Thymus (tissue), 11 donors: ENCODE measurements at regions not wholly inside any gene's neighbourhood (a gene's known extent, or its start where the extent isn't known, plus 50 kb on each side); places are given as distances from the start of the nearest gene placed in this dataset.

ENCODE experiments used
- DNase-seq, 9 donors: peaks; one replicate each; pipeline ENCODE4 v3.0.0-alpha.2; 2013; ENCODE audit warnings: low spot score in 9 of 9, low read depth in 6 of 9, missing footprints in 1 of 9
- H3K27ac ChIP-seq, 2 donors: one replicate each; pipeline ENCODE4 v1.5.1; 2013; ENCODE audit warnings: control low read depth in 1 of 2, low read depth in 1 of 2, low read length in 1 of 2, mild to moderate bottlenecking in 1 of 2, moderate library complexity in 1 of 2
- H3K27me3 ChIP-seq, 2 donors: one replicate each; pipeline ENCODE4 v1.5.1; 2013; ENCODE audit warnings: low read length in 1 of 2; ENCODE audit not compliant: control insufficient read depth in 2 of 2, insufficient read depth in 1 of 2
- H3K36me3 ChIP-seq, 2 donors: one replicate each; pipeline ENCODE4 v1.5.1; 2013; ENCODE audit warnings: low read length in 1 of 2, mild to moderate bottlenecking in 1 of 2, moderate library complexity in 1 of 2; ENCODE audit not compliant: control insufficient read depth in 2 of 2, insufficient read depth in 2 of 2
- H3K4me1 ChIP-seq, 2 donors: one replicate each; pipeline ENCODE4 v1.5.1; 2013; ENCODE audit warnings: low read length in 2 of 2; ENCODE audit not compliant: control insufficient read depth in 2 of 2, insufficient read depth in 2 of 2
- H3K4me3 ChIP-seq, 2 donors: one replicate each; pipeline ENCODE4 v1.5.1; 2013; ENCODE audit warnings: low read length in 2 of 2, control low read depth in 1 of 2, mild to moderate bottlenecking in 1 of 2
- H3K9me3 ChIP-seq, 2 donors: one replicate each; pipeline ENCODE4 v1.5.1; 2013; ENCODE audit warnings: low read length in 1 of 2, mild to moderate bottlenecking in 1 of 2; ENCODE audit not compliant: control insufficient read depth in 2 of 2, insufficient read depth in 1 of 2
- WGBS: extraction: QIAGEN DNeasy Blood & Tissue Kit; methylation state at CpG from one replicate; pipeline ENCODE4 v1.1.7; 2013; 5-methylcytosine and 5-hydroxymethylcytosine counted together
- donor health status: healthy.

DNA sequence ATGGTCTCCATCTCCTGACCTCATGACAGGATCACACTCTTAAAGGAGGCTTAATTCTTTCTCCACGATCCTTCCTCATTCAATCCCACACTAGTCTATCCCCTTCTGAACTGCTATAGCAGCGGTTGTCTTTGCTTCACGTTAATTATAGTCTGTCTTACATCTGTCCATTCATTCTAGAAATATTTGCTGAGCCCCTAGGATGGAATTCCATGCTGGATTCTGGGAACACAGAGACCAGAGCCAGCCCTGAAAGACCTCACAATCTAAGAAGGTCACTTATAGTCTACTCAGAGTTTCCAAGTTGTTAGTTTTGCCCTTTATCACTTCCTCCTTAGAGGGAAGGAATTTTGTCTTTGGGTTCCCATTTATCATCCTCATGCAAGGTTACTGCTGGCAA lies 193.5 kb downstream of the GAS1 start:
- no peaks in the 10 kb centered on the region for H3K27me3 ChIP-seq
- H3K27ac ChIP-seq: no peak overlapping the region
- H3K4me1 ChIP-seq: no peaks in the 10 kb centered on the region
- WGBS: 94% methylated on average over 3 of the region's 3 CpGs
- H3K4me3 ChIP-seq: no peak overlapping the region
- H3K9me3 ChIP-seq: no peaks in the 10 kb centered on the region
- H3K36me3 ChIP-seq: no peaks in the 10 kb centered on the region
- DNase-seq: no peak

DNA sequence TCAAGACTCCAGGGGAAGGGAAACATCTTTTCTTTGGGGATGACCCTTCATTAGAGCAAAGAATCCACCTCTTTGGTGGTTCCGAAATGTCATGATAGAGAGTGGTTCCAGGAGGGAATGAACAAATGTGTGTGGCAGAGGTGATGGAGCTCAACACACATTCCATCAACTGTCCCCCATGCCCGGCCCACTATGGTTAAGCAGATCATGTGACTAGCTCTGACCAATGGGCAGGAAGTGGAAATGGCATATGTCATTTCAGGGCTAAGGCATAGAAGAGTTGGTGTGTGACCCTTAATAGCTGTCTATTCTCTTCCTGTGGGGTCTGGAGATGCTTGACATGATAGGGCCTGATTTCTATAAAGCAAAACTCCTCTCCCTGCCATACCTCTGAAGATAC lies 194.6 kb downstream of the GAS1 start:
- H3K36me3 ChIP-seq: no peaks in the 10 kb centered on the region
- 92% methylated on average over 2 of the region's 2 CpGs for WGBS
- H3K27me3 ChIP-seq: no peaks in the 10 kb centered on the region
- H3K4me3 ChIP-seq: no peak overlapping the region
- no peaks in the 10 kb centered on the region for H3K9me3 ChIP-seq
- no peak overlapping the region for H3K27ac ChIP-seq
- H3K4me1 ChIP-seq: no peaks in the 10 kb centered on the region
- no peak for DNase-seq

DNA sequence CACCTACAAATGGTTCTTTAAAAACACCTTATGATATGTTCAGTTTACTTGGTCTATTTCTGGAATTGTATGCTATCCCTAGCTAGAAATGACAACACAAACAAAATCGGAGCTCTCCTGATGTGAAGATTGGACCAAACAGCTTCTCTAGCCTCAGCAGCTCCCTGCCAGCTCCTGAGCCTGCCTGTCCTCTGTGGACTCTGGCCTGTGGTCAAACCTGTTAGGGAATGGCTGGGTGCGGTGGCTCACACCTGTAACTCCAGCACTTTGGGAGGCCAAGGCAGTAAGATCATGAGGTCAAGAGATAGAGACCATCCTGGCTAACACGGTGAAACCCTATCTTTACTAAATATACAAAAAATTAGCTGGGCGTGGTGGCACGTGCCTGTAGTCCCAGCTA lies 195.3 kb downstream of the GAS1 start:
- no peak overlapping the region for H3K27ac ChIP-seq
- 92% methylated on average over 5 of the region's 5 CpGs for WGBS
- no peak for DNase-seq

DNA sequence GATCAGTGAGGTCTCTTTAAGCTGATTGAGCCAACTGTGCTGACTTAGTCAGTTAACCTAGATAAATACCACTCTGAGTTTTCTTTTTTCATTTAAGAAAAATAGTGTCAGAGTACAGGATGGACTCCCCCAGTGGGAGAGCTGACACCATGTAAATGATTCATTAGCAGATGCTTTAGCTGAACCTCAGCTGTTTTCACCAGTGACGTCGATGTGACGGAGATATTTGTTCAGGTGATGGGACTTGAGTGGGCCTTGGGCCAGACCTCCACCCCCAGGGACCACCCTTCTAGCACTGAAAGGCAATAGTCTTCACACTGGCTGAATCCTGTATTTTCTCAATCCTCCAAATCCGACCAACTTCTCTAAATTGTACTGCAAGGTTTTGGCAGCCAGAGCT lies 196.1 kb downstream of the GAS1 start:
- Histone ChIP-seq H3K4me3 (no peak overlapping the region), H3K36me3 (no peaks in the 10 kb centered on the region), H3K4me1 (no peaks in the 10 kb centered on the region), H3K27ac (no peak overlapping the region), H3K9me3 (no peaks in the 10 kb centered on the region), H3K27me3 (no peaks in the 10 kb centered on the region)
- DNase-seq: no peak
- WGBS: 91% methylated on average over 4 of the region's 4 CpGs

More for the DNA sequence above, 195.3 kb downstream of the GAS1 start:
- H3K36me3 ChIP-seq: no peaks in the 10 kb centered on the region
- H3K9me3 ChIP-seq: no peaks in the 10 kb centered on the region
- H3K27me3 ChIP-seq: no peaks in the 10 kb centered on the region
- H3K4me3 ChIP-seq: no peak overlapping the region
- H3K4me1 ChIP-seq: no peaks in the 10 kb centered on the region

DNA sequence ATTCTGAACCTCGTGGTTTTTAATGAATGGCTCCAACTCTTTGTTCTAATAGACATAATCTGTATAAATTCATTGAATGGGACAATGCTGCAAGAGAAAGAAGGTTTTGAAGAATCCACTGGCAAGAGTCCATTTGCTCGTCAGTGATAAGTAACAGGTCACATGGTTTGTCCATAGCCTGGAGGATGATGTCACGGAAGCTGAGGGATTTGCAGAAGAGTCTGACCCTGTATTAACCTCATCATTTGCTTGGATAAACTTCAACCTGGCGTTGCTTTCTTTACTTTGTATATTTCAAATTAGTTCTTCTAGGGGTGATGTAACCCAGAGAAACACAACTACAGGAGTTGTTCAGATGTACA lies 197.4 kb downstream of the GAS1 start:
- no peak for DNase-seq
- no peak overlapping the region for H3K27ac ChIP-seq
- no peak overlapping the region for H3K4me3 ChIP-seq
- no peaks in the 10 kb centered on the region for H3K27me3 ChIP-seq
- 88% methylated on average over 4 of the region's 4 CpGs for WGBS
- H3K9me3 ChIP-seq: no peaks in the 10 kb centered on the region
- H3K4me1 ChIP-seq: no peaks in the 10 kb centered on the region
- no peaks in the 10 kb centered on the region for H3K36me3 ChIP-seq

DNA sequence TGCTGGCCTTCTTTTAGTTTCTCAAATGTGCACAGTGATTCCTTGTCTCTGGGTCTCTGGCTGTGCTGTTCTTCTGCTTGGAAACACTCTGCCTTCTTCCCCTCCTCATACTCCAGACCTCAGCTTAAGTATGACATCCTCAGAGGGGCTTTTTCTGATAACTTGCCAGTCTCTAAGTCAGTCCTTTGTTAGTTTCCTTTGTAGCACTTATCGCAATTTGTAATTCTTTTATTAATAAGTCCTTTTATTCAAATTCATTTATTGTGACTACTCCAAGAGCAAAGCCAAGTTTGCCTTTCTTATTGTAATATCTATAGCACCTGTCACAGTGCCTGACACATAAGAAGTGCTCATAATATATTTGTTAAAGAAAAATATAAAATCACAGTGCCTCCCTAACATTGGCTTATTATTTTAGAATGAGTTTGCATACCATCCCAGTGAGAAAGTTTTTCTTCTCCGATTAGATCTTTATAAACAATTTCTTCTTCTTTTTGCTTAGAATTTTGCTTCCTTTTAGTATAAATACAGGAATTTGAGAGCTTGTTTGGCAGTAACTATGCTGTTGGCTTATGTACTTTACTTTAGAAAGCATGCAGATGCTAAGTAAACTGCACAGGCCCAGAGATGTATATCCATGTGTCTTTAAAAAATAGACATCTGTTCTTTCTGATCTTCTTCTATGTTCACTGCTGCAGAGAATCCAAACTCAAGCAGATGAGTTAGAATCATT lies 198.0 kb downstream of the GAS1 start:
- Histone ChIP-seq H3K36me3 (no peaks in the 10 kb centered on the region), H3K4me1 (no peaks in the 10 kb centered on the region), H3K27ac (no peak overlapping the region), H3K27me3 (no peaks in the 10 kb centered on the region), H3K4me3 (no peak overlapping the region), H3K9me3 (no peaks in the 10 kb centered on the region)
- 95% methylated on average over 2 of the region's 2 CpGs for WGBS
- no peak for DNase-seq

DNA sequence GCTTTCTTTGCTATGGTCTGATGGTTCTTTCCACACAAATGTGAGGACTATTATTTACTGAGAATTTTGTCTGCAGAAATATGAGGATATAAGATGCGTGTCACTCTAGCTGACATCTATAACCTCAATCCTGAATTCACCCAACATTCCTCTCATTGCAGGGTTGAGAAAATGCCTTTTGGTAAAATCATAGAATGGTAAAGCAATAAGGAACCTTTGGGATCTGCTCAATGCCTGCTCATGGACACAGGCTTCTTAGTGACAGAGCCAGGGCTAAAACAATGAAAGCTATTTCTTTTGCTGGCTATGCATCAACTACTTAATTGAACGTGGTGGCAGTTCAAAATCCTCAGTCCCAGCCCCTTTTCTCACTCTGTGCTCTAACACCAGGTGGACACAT lies 199.6 kb downstream of the GAS1 start:
- no peak for DNase-seq
- WGBS: 74% methylated on average over 2 of the region's 2 CpGs

DNA sequence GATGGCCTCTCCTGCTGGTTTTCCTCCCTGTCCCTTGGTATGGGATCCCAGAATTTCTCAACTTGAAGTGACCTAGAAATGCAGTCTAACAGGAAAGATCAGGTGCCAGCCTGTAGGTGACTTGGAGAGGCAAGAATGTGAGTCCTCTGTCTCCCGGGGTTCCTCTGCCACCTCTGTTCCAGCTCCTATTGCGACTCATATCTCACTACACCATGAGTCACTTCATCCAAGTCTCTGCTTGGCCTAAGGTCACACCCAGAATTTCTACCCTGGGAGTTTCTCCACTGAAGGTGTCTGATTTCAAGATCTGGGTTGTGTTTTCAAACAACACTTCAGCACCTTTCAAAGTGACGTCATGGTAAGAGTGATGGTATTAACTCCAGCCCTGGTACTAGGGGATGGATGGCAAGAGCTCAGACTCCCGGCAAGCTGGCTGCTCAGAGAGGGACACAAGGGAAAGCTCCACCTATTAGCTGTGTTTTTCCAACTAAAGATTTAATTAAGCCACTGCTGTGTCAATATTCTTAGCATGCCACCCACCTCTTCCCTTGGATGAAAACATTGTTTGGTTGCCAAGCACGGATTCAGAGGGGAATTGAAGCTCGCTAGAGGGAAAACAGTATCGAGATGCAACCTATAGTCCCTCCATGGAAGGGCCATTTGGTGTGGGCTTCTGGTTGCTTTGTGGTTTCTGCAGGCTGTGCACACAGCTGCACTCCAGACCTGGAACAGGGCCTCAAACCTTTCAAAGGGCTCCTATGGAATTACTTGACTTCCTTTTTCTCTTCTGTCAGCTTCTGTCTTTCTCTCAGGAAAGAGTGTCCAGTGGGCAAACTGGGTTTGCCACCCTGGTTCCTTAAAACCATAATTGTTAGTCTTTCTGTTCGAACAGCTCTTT lies 205.7 kb downstream of the GAS1 start:
- Histone ChIP-seq H3K4me3 (no peak overlapping the region), H3K9me3 (no peaks in the 10 kb centered on the region), H3K27ac (no peak overlapping the region), H3K27me3 (no peaks in the 10 kb centered on the region), H3K36me3 (no peaks in the 10 kb centered on the region), H3K4me1 (no peaks in the 10 kb centered on the region)
- DNase-seq: no peak
- WGBS: 90% methylated on average over 8 of the region's 8 CpGs

More for the DNA sequence above, 199.6 kb downstream of the GAS1 start:
- Histone ChIP-seq H3K36me3 (no peaks in the 10 kb centered on the region), H3K27ac (no peak overlapping the region), H3K27me3 (no peaks in the 10 kb centered on the region), H3K9me3 (no peaks in the 10 kb centered on the region), H3K4me1 (no peaks in the 10 kb centered on the region), H3K4me3 (no peak overlapping the region)

DNA sequence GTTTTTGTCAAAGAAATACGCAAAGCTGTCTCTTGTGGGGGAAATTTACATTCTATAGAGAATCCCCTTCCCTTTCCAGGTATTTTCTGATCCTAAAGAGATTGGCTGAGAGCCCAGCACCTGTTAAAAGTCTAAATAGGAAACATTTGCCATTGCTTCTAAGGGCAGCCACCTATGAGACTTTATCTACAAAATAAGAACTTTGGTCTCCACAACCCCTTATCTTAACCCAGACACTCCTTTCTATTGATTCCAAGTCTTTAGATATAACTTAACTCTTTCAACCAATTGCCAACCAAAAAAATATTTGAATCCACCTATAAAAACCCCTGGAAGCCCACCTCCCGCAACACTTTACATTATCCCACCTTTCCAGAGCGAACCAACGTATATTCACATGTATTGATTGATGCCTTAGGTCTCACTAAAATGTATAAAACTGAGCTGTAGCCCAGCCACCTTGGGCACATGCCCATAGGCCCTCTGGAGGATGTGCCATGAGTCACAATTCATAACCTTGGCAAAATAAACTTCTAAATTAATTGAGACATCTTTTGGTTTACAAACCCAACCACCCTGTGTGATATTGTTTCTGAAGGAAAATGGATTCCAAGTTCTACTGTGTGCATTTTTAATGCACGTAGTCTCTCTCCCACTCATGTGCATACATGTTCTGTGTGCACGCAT lies 211.4 kb downstream of the GAS1 start:
- H3K27ac ChIP-seq: no peak overlapping the region
- 79% methylated on average over 6 of the region's 6 CpGs for WGBS
- H3K9me3 ChIP-seq: no peaks in the 10 kb centered on the region
- H3K4me3 ChIP-seq: no peak overlapping the region
- DNase-seq: no peak
- H3K4me1 ChIP-seq: no peaks in the 10 kb centered on the region
- H3K27me3 ChIP-seq: no peaks in the 10 kb centered on the region
- H3K36me3 ChIP-seq: no peaks in the 10 kb centered on the region
